SK-N-SH treated with all-trans-retinoic acid at 6 μM for 48 hours (cell line): ENCODE measurements at regions not wholly inside any gene's neighbourhood (a gene's known extent, or its start where the extent isn't known, plus 50 kb on each side); places are given as distances from the start of the nearest gene placed in this dataset.

Source experiments
- ATAC-seq: fragments of 200-7000 bp; cut with Tn5 transposase; 3 replicates; pipeline ENCODE4 v1.9.1; 2020; ENCODE audit warnings: mild to moderate bottlenecking, moderate library complexity
- ARNTL ChIP-seq: fragments of 450-650 bp; formaldehyde crosslinking; IDR thresholded peaks from 2 replicates; pipeline ENCODE4 v1.5.0; 2020; ENCODE audit warnings: low read depth, mild to moderate bottlenecking, moderate library complexity, borderline replicate concordance
- BACH2 ChIP-seq: fragments of 250-450 bp; sonication (Bioruptor Pico); IDR thresholded peaks from 2 replicates; pipeline ENCODE4 v1.9.0; 2021; ENCODE audit warnings: mild to moderate bottlenecking, borderline replicate concordance
- CREB5 ChIP-seq: fragments of 250-450 bp; sonication (Bioruptor Pico); IDR thresholded peaks from 2 replicates; pipeline ENCODE4 v1.5.1; 2020; ENCODE audit warnings: low read depth, mild to moderate bottlenecking, moderate library complexity
- CSDC2 ChIP-seq: fragments of 250-450 bp; sonication (Bioruptor Pico); IDR thresholded peaks from 2 replicates; pipeline ENCODE4 v1.5.0; 2020; ENCODE audit warnings: mild to moderate bottlenecking, moderate library complexity
- CSRNP3 ChIP-seq: fragments of 250-450 bp; sonication (Bioruptor Pico); IDR thresholded peaks from 2 replicates; pipeline ENCODE4 v1.5.1; 2021; ENCODE audit warnings: mild to moderate bottlenecking, moderate library complexity
- ESRRG ChIP-seq: fragments of 250-450 bp; sonication (Bioruptor Pico); IDR thresholded peaks from 2 replicates; pipeline ENCODE4 v1.6.1; 2021; ENCODE audit warnings: mild to moderate bottlenecking
- GLIS3 ChIP-seq: fragments of 250-450 bp; sonication (Bioruptor Pico); IDR thresholded peaks from 2 replicates; pipeline ENCODE4 v1.5.0; 2020; ENCODE audit warnings: mild to moderate bottlenecking, moderate library complexity
- ISL1 ChIP-seq: fragments of 250-450 bp; sonication (Bioruptor Pico); IDR thresholded peaks from 2 replicates; pipeline ENCODE4 v2.1.2; 2022; ENCODE audit warnings: mild to moderate bottlenecking, moderate library complexity
- OSR1 ChIP-seq: fragments of 250-450 bp; sonication (Bioruptor Pico); IDR thresholded peaks from 2 replicates; pipeline ENCODE4 v1.8.0; 2022; ENCODE audit warnings: moderate library complexity, mild to moderate bottlenecking, inconsistent platforms
- PPARA ChIP-seq: fragments of 250-450 bp; sonication (Bioruptor Pico); IDR thresholded peaks from 2 replicates; pipeline ENCODE4 v1.5.0; 2020; ENCODE audit warnings: mild to moderate bottlenecking, borderline replicate concordance
- RARB ChIP-seq: fragments of 250-450 bp; sonication (Bioruptor Pico); IDR thresholded peaks from 2 replicates; pipeline ENCODE4 v1.8.0; 2021; ENCODE audit warnings: mild to moderate bottlenecking, moderate library complexity
- SNAI2 ChIP-seq: fragments of 250-450 bp; sonication (Bioruptor Pico); IDR thresholded peaks from 2 replicates; pipeline ENCODE4 v1.5.0; 2020; ENCODE audit warnings: mild to moderate bottlenecking, moderate library complexity
- TCF4 ChIP-seq: fragments of 250-450 bp; sonication (Bioruptor Pico); IDR thresholded peaks from 2 replicates; pipeline ENCODE4 v1.8.0; 2021; ENCODE audit warnings: mild to moderate bottlenecking, moderate library complexity, borderline replicate concordance
- TOX ChIP-seq: fragments of 250-450 bp; sonication (Bioruptor Pico); IDR thresholded peaks from 2 replicates; pipeline ENCODE4 v1.8.0; 2021; ENCODE audit warnings: mild to moderate bottlenecking, moderate library complexity, borderline replicate concordance
- TSHZ2 ChIP-seq: fragments of 250-450 bp; sonication (Bioruptor Pico); IDR thresholded peaks from 2 replicates; pipeline ENCODE4 v1.5.0; 2020; ENCODE audit warnings: mild to moderate bottlenecking, moderate library complexity
- ZC3H10 ChIP-seq: fragments of 250-450 bp; sonication (Bioruptor Pico); IDR thresholded peaks from 2 replicates; pipeline ENCODE4 v1.5.1; 2021; ENCODE audit warnings: mild to moderate bottlenecking, moderate library complexity
- ZFP3 ChIP-seq: fragments of 250-450 bp; sonication (Bioruptor Pico); IDR thresholded peaks from 2 replicates; pipeline ENCODE4 v1.5.0; 2020; ENCODE audit warnings: mild to moderate bottlenecking, moderate library complexity
- ZFP30 ChIP-seq: fragments of 450-650 bp; formaldehyde crosslinking; IDR thresholded peaks from 2 replicates; pipeline ENCODE4 v1.5.0; 2022; ENCODE audit warnings: mild to moderate bottlenecking, moderate library complexity
- ZNF565 ChIP-seq: fragments of 450-650 bp; formaldehyde crosslinking; conservative IDR thresholded peaks from 2 replicates; pipeline ENCODE4 v1.5.0; 2020; ENCODE audit warnings: low read depth, mild to moderate bottlenecking, moderate library complexity
- ZNF70 ChIP-seq: fragments of 450-650 bp; formaldehyde crosslinking; IDR thresholded peaks from 2 replicates; pipeline ENCODE4 v1.5.0; 2020; ENCODE audit warnings: mild to moderate bottlenecking, moderate library complexity
- TF ChIP-seq, protein P1 (sequence below): fragments of 250-450 bp; sonication (Bioruptor Pico); IDR thresholded peaks from 2 replicates; pipeline ENCODE4 v1.8.0; 2020; ENCODE audit warnings: mild to moderate bottlenecking, moderate library complexity, borderline replicate concordance
- TF ChIP-seq, protein P2 (sequence below): fragments of 250-450 bp; sonication (Bioruptor Pico); IDR thresholded peaks from 2 replicates; pipeline ENCODE4 v1.8.0; 2021; ENCODE audit warnings: low read depth, mild to moderate bottlenecking, moderate library complexity, borderline replicate concordance

GRCh38 chrX:38940547-38940946, 139.3 kb downstream of the MID1IP1 start:
- no peak for ATAC-seq

DNA sequence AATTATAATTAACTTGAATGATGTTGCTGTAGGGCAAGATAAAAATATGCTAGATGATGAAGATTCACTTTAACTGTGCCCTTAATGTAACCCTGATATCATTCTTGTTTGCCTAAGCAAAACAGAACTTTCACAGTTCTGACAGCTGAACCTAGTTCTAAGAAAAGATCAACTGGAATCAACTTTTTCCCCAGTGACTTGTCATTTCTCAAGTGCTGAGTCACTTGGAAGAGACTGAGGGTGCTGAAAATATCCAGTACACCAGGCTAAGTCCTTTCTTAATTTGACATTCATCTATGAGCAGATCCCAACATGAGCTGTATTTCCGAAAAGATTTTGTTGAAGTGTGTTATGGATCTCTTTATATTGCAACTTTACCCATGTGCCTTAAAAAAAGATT, 140.4 kb downstream of the MID1IP1 start:
- no peak for ATAC-seq
- TF ChIP-seq ISL1 (CRISPR knock-in tag) (no peak), TSHZ2 (CRISPR knock-in tag) (no peak), TCF4 (CRISPR knock-in tag) (no peak), CSDC2 (no peak), ARNTL (no peak), ZNF565 (CRISPR knock-in tag) (no peak), ZNF70 (CRISPR knock-in tag) (no peak), ZC3H10 (CRISPR knock-in tag) (no peak), ESRRG (CRISPR knock-in tag) (no peak), TOX (CRISPR knock-in tag) (no peak), ZFP3 (CRISPR knock-in tag) (no peak)

More at GRCh38 chrX:38940547-38940946, 139.3 kb downstream of the MID1IP1 start:
- TF ChIP-seq ISL1 (CRISPR knock-in tag) (no peak), BACH2 (CRISPR knock-in tag) (no peak), SNAI2 (CRISPR knock-in tag) (no peak), CSDC2 (no peak), RARB (CRISPR knock-in tag) (no peak), CSRNP3 (CRISPR knock-in tag) (no peak), ZFP30 (no peak), PPARA (no peak), CREB5 (CRISPR knock-in tag) (no peak), OSR1 (CRISPR knock-in tag) (no peak), TCF4 (CRISPR knock-in tag) (no peak), ESRRG (CRISPR knock-in tag) (no peak), ZNF70 (CRISPR knock-in tag) (no peak), TSHZ2 (CRISPR knock-in tag) (no peak), GLIS3 (CRISPR knock-in tag) (no peak), ARNTL (no peak)
- TF ChIP-seq, protein P1, sequence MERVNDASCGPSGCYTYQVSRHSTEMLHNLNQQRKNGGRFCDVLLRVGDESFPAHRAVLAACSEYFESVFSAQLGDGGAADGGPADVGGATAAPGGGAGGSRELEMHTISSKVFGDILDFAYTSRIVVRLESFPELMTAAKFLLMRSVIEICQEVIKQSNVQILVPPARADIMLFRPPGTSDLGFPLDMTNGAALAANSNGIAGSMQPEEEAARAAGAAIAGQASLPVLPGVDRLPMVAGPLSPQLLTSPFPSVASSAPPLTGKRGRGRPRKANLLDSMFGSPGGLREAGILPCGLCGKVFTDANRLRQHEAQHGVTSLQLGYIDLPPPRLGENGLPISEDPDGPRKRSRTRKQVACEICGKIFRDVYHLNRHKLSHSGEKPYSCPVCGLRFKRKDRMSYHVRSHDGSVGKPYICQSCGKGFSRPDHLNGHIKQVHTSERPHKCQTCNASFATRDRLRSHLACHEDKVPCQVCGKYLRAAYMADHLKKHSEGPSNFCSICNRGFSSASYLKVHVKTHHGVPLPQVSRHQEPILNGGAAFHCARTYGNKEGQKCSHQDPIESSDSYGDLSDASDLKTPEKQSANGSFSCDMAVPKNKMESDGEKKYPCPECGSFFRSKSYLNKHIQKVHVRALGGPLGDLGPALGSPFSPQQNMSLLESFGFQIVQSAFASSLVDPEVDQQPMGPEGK (CRISPR knock-in tag) = no peak
- TF ChIP-seq, protein P2, sequence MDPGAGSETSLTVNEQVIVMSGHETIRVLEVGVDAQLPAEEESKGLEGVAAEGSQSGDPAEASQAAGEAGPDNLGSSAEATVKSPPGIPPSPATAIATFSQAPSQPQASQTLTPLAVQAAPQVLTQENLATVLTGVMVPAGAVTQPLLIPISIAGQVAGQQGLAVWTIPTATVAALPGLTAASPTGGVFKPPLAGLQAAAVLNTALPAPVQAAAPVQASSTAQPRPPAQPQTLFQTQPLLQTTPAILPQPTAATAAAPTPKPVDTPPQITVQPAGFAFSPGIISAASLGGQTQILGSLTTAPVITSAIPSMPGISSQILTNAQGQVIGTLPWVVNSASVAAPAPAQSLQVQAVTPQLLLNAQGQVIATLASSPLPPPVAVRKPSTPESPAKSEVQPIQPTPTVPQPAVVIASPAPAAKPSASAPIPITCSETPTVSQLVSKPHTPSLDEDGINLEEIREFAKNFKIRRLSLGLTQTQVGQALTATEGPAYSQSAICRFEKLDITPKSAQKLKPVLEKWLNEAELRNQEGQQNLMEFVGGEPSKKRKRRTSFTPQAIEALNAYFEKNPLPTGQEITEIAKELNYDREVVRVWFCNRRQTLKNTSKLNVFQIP = no peak
